ENCODE measurements at regions not wholly inside any gene's neighbourhood (a gene's known extent, or its start where the extent isn't known, plus 50 kb on each side); places are given as distances from the start of the nearest gene placed in this dataset.

- Histone ChIP-seq H3K4me1 (ENCODE audit: control insufficient read depth, insufficient read depth, low read length) (no peaks in the 10 kb centered on the region), H3K9me3 (ENCODE audit: control insufficient read depth, low read length) (no peaks in the 10 kb centered on the region), H3K27ac (ENCODE audit: low read depth, low read length) (no peak overlapping the region), H3K4me3 (ENCODE audit: low read length) (no peak overlapping the region), H3K9ac (ENCODE audit: extremely low read depth, low read length, poor library complexity, severe bottlenecking) (no peak overlapping the region), H3K36me3 (ENCODE audit: control insufficient read depth, insufficient read depth, low read length) (no peaks in the 10 kb centered on the region), H3K27me3 (ENCODE audit: control insufficient read depth, insufficient read depth, low read length, poor library complexity, severe bottlenecking) (no peaks in the 10 kb centered on the region)
- Mint-ChIP-seq H3K4me1 (no peaks in the 10 kb centered on the region), H3K36me3 (ENCODE audit: low read depth) (peaks cover 1% of the 10 kb centered on the region), H3K27ac (no peak overlapping the region), H3K9me3 (no peaks in the 10 kb centered on the region), H3K27me3 (ENCODE audit: insufficient read depth) (no peaks in the 10 kb centered on the region), H3K4me3 (no peak overlapping the region)
- DNase-seq = no peak
- 90 to 95% methylated on average over 2 of the region's 2 CpGs for WGBS, 2 experiments (ENCODE audit: insufficient coverage in 1 of 2, insufficient read length in 1 of 2)
- no peak for TF ChIP-seq CTCF (conservative IDR thresholded peaks at IDR 0.05)
Observed at GRCh38 chr3:163218336-163218735, 1721.7 kb downstream of the OTOL1 start.

DNA sequence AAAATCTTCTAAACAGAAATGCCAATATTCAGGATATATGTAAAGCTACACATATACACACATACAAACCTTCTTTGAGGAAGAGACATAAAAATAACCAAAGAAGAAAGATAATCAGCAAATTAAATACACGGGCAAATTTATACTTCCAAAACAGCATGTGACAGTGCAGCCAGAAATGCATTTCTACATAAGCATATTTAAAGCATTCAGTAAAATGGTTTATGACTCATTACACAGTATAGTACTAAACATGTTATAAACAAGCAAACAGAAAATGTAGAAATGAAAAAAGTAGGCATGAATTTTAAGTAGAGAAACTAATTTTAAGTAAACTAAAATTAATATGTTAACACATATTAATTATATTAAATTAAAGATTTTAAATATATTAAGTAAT, 1717.2 kb downstream of the OTOL1 start:
- no peak overlapping the region for H3K4me3 ChIP-seq (ENCODE audit: low read length)
- no peaks in the 10 kb centered on the region for H3K36me3 ChIP-seq (ENCODE audit: control insufficient read depth, insufficient read depth, low read length)
- H3K27ac ChIP-seq (ENCODE audit: low read depth, low read length) = no peak overlapping the region
- H3K27ac Mint-ChIP-seq = no peak overlapping the region
- no peaks in the 10 kb centered on the region for H3K27me3 ChIP-seq (ENCODE audit: control insufficient read depth, insufficient read depth, low read length, poor library complexity, severe bottlenecking)
- no peaks in the 10 kb centered on the region for H3K27me3 Mint-ChIP-seq (ENCODE audit: insufficient read depth)
- no peak for DNase-seq
- no peak overlapping the region for H3K9ac ChIP-seq (ENCODE audit: extremely low read depth, low read length, poor library complexity, severe bottlenecking)
- no peak for TF ChIP-seq CTCF (conservative IDR thresholded peaks at IDR 0.05)
- H3K9me3 ChIP-seq (ENCODE audit: control insufficient read depth, low read length) = no peaks in the 10 kb centered on the region
- no peak overlapping the region for H3K4me3 Mint-ChIP-seq
- H3K9me3 Mint-ChIP-seq = peaks cover 1% of the 10 kb centered on the region
- WGBS, 2 experiments (ENCODE audit: insufficient coverage in 1 of 2, insufficient read length in 1 of 2) = 88% methylated on average over 1 of the region's 1 CpG; no CpG with 5 or more reads in 1 of the 2 experiments
- H3K36me3 Mint-ChIP-seq (ENCODE audit: low read depth) = peaks cover 3% of the 10 kb centered on the region
- H3K4me1 Mint-ChIP-seq = no peaks in the 10 kb centered on the region
- H3K4me1 ChIP-seq (ENCODE audit: control insufficient read depth, insufficient read depth, low read length) = no peaks in the 10 kb centered on the region

DNA sequence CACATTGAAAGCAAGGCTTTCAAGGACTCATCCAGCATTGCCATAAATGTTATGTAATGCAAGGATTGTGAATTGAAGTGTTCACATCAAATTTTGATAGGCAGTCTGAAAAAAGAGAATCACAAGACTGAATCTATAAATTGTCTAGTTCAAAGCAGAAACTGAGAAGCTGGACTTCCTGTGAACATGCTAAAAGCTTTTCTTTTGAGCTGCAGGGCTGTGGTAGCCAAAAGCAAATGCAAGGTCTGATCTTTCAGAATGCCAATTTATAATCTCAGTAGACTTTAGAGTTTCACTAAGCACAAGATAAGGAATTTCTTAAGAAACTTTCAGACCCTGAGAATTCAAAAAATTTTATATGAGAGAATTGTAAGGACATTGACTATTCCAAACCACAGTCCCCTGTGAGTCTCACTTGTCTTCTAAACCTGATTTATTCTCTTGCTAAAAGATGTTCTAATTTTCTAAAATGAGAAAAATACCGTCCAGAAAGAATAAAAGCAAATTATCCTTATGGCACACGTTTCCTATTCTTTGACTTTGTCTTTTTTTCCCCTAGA, 1700.3 kb downstream of the OTOL1 start:
- Mint-ChIP-seq H3K9me3 (no peaks in the 10 kb centered on the region), H3K27me3 (ENCODE audit: insufficient read depth) (no peaks in the 10 kb centered on the region), H3K27ac (no peak overlapping the region), H3K4me1 (no peaks in the 10 kb centered on the region), H3K4me3 (no peak overlapping the region), H3K36me3 (ENCODE audit: low read depth) (no peaks in the 10 kb centered on the region)
- Histone ChIP-seq H3K9me3 (ENCODE audit: control insufficient read depth, low read length) (no peaks in the 10 kb centered on the region), H3K4me1 (ENCODE audit: control insufficient read depth, insufficient read depth, low read length) (no peaks in the 10 kb centered on the region), H3K4me3 (ENCODE audit: low read length) (no peak overlapping the region), H3K9ac (ENCODE audit: extremely low read depth, low read length, poor library complexity, severe bottlenecking) (no peak overlapping the region), H3K27me3 (ENCODE audit: control insufficient read depth, insufficient read depth, low read length, poor library complexity, severe bottlenecking) (no peaks in the 10 kb centered on the region), H3K27ac (ENCODE audit: low read depth, low read length) (no peak overlapping the region), H3K36me3 (ENCODE audit: control insufficient read depth, insufficient read depth, low read length) (no peaks in the 10 kb centered on the region)
- no peak for DNase-seq
- WGBS, 2 experiments (ENCODE audit: insufficient coverage in 1 of 2, insufficient read length in 1 of 2) = 71 to 100% methylated on average over 1 to 2 of the region's 2 CpGs
- TF ChIP-seq CTCF (conservative IDR thresholded peaks at IDR 0.05) = no peak
